OCI-M1 (cell line): ENCODE measurements at regions not wholly inside any gene's neighbourhood (a gene's known extent, or its start where the extent isn't known, plus 50 kb on each side); places are given as distances from the start of the nearest gene placed in this dataset.
"Not testable (repeated sequence)": the region's sequence is repeated elsewhere in the genome, so short reads cannot be mapped to it uniquely, and the experiment has no call there.

ENCODE experiments used
- DNase-seq: peaks from one replicate; lab custom pipeline; 2025; lab: John Stamatoyannopoulos, UW

GRCh38 chr13:55572408-55572807 lies 1568.3 kb upstream of the PRR20A start:
- no peak for DNase-seq

GRCh38 chr13:55572862-55573261 lies 1567.9 kb upstream of the PRR20A start:
- no peak for DNase-seq

DNA sequence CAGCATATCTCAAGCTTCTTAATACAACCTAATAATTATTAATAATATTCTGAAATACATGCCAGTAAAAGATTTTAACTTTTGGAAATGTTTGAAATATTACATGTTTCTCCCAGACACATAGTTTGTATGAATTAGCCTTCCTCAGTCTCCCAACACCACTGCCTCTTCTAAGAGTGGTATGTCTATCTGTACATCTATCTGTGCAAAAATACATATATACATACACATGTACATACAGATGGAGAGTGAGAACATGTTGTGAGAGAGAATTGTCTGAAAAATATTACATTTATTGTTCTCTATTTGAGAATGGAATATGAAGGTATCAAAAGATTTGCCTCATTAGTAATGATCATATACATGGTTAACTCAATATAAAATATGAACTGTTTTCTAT lies 1567.2 kb upstream of the PRR20A start:
- no peak for DNase-seq

DNA sequence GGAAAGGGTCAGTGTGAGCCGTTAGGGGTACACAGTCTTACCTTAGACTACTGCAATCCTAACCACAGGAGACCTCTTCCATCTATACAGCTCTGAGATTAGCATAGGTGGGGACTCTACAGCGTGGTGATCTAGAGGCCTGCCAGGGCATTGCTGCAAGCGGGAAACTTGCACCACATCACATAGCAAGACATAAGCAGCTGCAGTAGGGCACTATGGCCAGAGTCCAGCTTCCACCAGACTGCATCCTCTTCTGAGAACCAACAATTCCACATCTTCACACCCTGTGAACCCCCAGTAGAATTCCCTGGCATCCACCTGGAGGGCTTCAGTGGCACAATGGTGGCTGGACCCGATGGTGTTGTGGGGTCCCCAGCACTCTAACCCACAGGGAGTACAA lies 1564.3 kb upstream of the PRR20A start:
- no peak for DNase-seq

GRCh38 chr13:55577082-55577846 lies 1563.5 kb upstream of the PRR20A start:
- no peak for DNase-seq

DNA sequence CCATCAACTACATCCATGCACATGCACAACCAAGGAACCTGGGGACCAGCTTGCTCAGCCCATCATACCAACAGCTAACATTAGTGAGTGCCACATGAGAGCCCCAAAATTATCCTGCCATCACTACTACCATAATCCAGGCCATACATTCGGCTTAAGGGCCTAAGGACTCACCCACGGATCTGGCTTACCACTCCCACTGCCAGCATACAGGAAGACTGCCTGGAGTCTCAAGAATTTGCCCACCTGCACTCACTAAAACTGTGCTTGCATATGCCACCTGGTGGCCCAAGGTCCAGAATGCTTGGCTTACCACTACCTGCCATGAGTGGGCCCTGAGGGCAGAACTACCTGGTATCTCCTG lies 1562.9 kb upstream of the PRR20A start:
- DNase-seq = no peak

DNA sequence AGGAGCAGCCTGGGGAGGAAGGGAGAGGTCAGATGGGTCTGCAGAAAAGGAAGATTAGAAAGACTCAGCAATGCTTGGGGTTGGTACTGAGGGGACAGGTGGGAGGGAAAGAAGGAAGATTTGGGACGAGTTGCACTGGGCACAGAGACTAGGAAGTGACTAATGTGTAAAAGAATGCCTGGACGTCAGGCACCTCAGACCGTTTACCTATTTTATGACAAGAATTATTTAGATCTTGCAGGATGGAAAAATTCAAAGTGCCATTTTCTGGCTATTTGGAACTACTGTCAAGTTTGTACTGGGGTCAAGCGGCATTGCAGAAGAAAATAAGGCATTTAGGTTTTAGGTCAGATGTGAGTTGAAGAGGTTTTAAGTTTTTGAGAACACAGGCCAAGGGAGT lies 1558.4 kb upstream of the PRR20A start:
- not testable (repeated sequence) for DNase-seq

DNA sequence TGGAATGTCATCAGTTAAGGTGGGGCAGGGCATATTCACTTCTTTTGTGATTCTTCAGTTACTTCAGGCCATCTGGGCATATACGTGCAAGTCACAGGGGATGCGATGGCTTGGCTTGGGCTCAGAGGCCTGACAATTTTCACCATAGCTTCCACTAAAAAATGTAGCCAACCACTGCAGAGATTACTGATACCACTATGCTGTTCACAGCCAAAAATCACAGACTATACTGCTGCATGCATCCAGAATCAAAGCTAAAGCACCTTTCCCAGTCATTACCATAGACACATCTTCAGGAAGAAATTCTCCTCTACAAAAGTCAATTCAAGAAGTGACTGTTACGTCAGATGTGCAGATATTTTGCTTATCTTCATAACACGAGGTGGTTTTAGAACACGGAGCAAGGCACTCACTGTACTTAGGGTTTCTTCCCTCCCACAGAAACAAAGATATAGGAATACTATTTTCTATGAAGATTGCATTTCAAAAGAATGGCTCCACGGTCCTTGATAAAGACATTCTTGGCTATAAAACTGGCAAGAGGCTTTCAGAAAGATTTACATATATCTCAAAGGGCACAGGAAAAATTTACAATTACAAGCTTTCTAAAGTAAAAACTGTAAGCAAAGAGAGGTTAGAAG lies 1556.6 kb upstream of the PRR20A start:
- DNase-seq = peak; percentile 28

- no peak for DNase-seq
These were observed 1537.9 kb upstream of the PRR20A start for GRCh38 chr13:55602784-55603183.

DNA sequence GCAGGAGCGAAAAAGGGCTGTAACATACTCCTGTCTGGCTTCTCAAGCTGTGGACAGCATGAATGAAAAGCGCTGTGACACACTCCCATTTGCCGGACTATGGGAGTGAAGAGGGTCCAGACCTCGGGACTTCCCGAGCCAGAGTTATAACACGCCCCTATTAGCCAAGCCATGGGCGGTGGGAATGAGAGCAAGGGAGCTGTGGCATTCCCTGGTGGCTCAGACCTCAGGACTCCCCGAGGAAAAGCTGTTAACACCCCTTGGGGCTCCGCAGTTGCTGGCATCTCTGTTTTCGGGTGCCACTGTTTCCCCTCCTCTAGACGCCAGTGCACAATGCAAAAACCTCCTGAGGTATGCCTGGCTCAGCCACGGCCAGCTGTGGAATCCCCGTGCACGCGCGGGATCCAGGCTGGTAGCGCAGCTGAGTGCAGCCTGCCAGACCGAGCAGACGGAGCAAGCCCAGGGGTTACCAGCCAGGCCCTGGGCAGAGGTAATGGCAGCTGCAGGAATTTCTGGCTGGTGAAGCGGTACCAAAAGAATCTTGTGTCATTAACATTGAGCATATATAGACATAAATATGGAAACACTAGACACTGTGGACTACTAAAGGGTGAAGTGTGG lies 1534.6 kb upstream of the PRR20A start:
- no peak for DNase-seq

DNA sequence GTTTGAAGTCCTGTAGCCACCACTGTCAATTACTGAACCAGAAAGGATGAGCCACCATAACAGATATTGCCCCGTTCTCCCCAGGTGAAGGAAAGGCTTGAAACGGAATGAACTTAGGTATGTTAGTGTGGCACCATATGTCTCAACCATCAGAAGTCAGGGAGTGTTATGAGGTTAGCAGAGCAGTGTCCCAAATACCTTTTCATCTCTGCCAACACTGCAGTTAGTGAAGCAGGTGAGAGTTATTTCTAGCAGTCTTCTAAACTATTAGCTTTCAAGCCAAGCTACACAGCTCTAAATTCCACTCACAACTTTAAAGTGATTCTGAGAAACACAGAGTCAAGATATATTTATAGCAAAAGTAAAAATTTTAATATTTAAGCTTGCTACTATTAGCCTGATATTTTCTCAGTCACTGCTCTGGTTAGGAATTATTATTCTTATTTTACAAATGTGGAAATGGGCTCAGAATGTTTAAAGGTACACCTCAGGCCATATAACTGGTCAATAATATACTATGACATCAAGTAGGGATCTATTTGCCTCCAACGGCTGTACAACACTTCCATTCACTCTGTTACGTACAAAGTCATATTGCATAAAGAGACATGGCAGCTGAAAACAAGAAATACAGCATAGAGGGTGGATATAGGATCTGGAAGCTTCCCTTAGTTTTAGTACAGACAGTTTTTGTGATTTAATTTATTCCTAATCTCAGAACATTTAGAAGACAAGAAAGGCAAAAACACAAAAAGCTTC lies 1527.1 kb upstream of the PRR20A start:
- no peak for DNase-seq

DNA sequence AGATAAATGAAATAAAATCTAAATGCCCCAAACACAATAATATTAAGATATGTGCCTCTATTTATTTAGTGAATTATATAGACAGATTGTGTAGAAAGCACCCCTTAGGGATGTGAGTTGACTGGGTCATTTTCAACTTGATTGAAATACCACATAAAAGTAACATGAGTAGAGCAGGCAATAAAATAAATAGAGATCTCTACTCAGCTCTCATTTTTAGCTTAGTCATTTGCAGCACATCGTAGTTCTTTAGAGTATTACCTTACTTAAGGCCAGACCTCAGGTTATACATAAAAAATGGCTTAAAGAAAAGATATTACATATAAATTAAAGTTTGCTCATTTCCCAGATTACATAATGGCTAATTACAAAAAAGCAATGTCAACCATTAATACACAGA lies 1525.6 kb upstream of the PRR20A start:
- DNase-seq = no peak

DNA sequence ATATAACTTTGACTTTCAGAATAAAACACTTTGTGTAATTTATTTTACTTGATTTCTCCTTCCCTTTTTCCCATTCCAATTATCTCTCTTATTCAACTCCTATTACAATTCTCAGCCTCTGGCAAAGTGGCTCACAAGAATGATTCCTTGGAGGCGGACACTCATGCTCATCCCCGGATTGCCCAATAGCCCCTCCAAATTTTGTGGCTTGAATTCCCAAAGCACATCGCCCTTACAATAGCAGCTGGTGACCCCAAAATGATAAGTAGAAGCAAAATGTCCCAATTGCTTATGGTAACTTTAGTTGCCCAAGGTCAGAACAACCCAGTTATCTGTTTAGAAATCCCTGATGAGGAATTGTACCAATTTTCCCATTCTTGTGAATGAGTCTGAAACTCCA lies 1523.5 kb upstream of the PRR20A start:
- DNase-seq = no peak

DNA sequence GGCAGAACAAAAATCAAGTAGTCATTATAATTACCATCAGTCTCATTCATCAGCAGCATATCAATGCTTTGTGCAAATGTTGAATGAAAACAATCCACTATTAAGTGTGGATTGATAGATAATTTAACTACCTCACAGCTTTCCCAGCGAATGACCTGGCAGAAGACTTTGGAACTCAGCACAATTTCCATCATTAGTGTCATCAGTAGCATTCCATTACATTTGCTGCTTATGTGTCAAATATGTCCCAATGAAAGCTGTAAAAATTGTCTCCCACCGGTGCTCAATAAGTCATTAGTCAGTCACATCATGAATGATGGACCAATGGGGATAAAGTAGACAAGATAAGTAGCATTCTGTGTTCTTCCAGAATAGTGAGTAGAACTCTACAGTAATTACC lies 1513.5 kb upstream of the PRR20A start:
- no peak for DNase-seq

DNA sequence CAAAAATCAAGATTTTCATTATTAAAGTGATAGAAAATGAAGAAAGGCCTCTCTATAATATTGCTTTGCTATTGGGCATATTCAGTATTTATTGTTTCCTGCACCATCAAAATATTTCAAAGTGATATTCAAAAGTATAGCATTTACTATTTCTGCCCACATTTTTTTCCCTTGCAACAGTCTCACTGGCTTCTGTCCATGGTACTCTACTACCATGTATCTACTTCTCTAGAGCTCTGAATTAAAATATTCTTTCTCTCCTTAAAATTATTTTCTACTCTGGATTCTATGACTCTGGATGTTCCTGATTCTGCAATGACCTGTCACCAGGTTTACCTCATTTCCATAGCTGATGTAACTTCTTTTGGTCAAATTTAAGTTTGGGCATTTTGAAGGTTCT lies 1508.3 kb upstream of the PRR20A start:
- no peak for DNase-seq

GRCh38 chr13:55649485-55649884 lies 1491.2 kb upstream of the PRR20A start:
- DNase-seq = no peak

DNA sequence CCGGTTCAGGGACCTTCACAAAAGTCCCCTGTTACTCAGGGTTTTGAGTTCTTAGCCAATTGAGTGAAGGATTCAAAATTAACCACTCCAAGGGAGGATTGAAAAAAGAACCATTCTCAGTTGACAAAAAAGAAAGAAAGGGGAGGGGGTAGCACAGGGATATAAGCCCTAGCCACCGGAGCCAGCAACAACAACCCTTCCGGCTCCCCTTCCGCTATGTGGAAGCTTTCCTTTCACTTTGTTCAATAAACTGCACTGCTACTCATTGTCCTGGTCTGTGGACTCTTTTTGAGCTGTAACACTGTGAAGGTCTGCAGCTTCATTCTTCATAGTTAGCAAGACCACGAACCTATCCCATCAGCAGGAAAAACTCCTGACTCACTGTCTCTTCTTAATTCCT lies 1488.1 kb upstream of the PRR20A start:
- no peak for DNase-seq

DNA sequence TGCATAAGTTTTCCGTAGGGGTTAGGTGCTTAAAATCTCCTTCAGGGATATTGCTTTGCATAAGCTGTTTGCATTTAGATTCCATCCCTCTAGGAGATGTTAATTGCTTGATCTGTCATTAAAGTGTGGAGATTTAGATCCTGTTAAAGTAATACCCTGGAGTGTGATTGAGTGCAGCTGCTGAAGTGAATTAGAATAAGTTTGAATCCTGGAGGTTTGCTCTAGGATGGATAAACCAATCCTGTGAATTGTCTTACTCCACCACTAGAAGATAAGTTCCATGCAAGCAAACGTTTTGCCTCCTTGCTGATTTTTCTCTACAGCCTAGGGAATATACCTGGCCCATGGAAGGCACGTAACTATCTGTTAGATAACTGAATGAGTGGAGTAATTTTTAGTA lies 1487.2 kb upstream of the PRR20A start:
- no peak for DNase-seq

DNA sequence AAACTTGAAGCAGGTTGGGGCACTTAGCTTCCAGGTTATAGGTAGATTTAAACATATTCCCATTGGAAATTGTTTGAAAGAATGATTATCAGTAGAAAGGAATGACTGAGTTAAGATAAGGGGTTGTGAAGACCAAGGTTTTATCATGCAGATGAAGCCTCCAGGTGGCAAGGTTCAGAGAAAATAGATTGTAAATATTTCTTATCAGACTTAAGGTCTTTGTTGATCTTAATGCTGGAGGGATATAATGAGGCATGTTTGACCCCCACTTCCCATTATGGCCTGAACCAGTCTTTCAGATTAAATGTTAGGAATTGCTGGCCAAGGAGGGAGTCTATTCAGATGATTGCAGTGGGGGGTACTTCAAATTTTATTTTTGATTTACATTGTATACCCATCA lies 1486.5 kb upstream of the PRR20A start:
- DNase-seq = no peak

DNA sequence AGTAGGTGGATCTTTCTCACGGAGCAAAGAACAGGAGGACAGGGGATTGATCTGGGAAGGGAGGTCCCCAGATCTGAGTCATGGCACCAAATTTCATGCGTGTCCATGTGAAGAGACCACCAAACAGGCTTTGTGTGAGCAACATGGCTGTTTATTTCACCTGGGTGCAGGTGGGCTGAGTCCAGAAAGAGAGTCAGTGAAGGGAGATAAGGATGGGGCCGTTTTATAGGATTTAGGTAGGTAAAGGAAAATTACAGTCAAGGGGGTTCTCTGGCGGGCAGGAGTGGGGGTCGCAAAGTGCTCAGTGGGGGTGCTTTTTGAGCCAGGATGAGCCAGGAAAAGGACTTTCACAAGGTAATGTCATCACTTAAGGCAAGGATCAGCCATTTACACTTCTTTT lies 1480.5 kb upstream of the PRR20A start:
- not testable (repeated sequence) for DNase-seq

DNA sequence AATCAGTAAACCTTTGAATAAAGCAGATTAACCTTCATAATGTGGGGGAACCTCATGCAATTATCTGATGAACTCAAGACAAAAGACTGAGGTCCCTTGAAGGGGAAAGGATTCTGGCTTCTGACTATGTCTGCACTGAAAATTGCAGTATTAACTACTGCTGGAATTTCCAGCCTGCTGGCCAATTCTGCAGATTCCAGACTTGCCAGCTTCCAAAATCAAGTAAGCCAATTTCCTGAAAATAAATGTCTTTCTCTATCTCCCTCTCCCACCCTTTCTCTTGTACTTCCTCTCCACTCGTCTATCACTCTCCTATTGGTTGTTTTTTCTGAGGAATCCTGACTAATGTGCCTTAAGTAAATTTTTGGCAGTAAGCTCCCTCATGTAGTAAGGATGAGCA lies 1479.9 kb upstream of the PRR20A start:
- no peak for DNase-seq

GRCh38 chr13:55661505-55661904 lies 1479.2 kb upstream of the PRR20A start:
- no peak for DNase-seq

GRCh38 chr13:55664178-55664577 lies 1476.5 kb upstream of the PRR20A start:
- DNase-seq = no peak
